DND-41 (cell line): ENCODE measurements at regions not wholly inside any gene's neighbourhood (a gene's known extent, or its start where the extent isn't known, plus 50 kb on each side); places are given as distances from the start of the nearest gene placed in this dataset.
"Not testable (repeated sequence)": the region's sequence is repeated elsewhere in the genome, so short reads cannot be mapped to it uniquely, and the experiment has no call there.

Experiments used
- EZH2 ChIP-seq: IDR thresholded peaks from 3 replicates; pipeline ENCODE4 v1.6.1; 2012; ENCODE audit warnings: borderline replicate concordance, low read depth, mild to moderate bottlenecking, moderate library complexity, low read length, inconsistent platforms; ENCODE audit not compliant: severe bottlenecking
- TF ChIP-seq, protein P1 (sequence below): IDR thresholded peaks from 2 replicates; pipeline ENCODE4 v1.5.1; 2012; ENCODE audit warnings: borderline replicate concordance, low read length, moderate library complexity, mild to moderate bottlenecking; ENCODE audit not compliant: poor library complexity, severe bottlenecking; ENCODE audit errors: extremely low read depth

DNA sequence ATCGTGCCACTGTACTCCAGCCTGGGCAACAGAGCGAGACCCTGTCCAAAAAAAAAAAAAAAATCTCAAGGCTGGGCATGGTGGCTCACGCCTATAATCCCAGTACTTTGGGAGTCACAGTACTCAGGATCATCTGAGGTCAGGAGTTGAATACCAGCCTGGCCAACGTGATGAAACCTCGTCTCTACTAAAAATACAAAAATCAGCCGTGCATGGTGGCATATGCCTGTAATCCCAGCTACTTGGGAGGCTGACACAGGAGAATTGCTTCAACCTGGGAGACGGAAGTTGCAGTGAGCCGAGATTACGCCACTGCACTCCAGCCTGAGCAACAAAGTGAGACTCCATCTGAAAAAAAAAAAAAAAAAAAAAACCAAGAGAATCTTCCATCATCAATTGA is 165.1 kb upstream of the EEA1 start:
- TF ChIP-seq, protein P1, sequence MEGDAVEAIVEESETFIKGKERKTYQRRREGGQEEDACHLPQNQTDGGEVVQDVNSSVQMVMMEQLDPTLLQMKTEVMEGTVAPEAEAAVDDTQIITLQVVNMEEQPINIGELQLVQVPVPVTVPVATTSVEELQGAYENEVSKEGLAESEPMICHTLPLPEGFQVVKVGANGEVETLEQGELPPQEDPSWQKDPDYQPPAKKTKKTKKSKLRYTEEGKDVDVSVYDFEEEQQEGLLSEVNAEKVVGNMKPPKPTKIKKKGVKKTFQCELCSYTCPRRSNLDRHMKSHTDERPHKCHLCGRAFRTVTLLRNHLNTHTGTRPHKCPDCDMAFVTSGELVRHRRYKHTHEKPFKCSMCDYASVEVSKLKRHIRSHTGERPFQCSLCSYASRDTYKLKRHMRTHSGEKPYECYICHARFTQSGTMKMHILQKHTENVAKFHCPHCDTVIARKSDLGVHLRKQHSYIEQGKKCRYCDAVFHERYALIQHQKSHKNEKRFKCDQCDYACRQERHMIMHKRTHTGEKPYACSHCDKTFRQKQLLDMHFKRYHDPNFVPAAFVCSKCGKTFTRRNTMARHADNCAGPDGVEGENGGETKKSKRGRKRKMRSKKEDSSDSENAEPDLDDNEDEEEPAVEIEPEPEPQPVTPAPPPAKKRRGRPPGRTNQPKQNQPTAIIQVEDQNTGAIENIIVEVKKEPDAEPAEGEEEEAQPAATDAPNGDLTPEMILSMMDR, result not testable (repeated sequence)
- TF ChIP-seq EZH2, result not testable (repeated sequence)
